ENCODE measurements at regions not wholly inside any gene's neighbourhood (a gene's known extent, or its start where the extent isn't known, plus 50 kb on each side); places are given as distances from the start of the nearest gene placed in this dataset.

DNA sequence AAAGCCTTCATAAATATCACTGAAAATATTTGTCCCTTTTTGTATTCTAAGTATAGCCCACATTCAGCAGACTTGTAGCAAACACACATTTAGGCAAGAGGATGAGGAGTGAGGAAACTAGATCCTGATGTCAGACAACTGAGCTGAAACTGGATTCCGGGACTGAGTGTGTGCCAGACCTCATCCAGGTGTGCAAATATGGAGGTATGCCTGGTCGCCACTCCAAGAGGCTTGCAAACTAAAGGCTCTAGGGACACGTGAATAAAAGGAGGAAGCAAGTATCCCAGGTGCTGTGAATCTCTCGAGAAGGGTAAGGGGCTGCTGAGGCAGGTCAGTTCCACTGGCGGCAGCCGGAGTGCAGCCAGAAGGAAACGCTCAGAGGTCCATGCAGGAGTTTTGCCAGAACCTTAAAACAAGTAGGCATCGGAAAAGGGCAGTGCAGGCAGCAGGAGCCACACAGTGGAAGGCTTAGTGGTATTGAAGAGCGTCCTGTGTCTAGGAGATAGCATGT, 77.4 kb upstream of the ALDH1B1 start:
- no peak for DNase-seq (ENCODE audit: low read depth, low spot score)
- no CpG with 5 or more reads among the region's 9 CpGs for WGBS (ENCODE audit: insufficient coverage, insufficient read length)
- Histone ChIP-seq H3K9me3 (ENCODE audit: control insufficient read depth, insufficient read depth, low read length) (no peaks in the 10 kb centered on the region), H3K4me3 (ENCODE audit: low read length) (no peak overlapping the region), H3K27me3 (ENCODE audit: control insufficient read depth, insufficient read depth, low read length) (no peaks in the 10 kb centered on the region; the same call in 1 of the 2 replicates), H3K27ac (ENCODE audit: low read length) (no peak overlapping the region), H3K4me1 (ENCODE audit: control insufficient read depth, insufficient read depth, low read length) (no peaks in the 10 kb centered on the region; the same call in none of the 2 replicates), H3K36me3 (ENCODE audit: control insufficient read depth, insufficient read depth, low read length) (no peaks in the 10 kb centered on the region)

DNA sequence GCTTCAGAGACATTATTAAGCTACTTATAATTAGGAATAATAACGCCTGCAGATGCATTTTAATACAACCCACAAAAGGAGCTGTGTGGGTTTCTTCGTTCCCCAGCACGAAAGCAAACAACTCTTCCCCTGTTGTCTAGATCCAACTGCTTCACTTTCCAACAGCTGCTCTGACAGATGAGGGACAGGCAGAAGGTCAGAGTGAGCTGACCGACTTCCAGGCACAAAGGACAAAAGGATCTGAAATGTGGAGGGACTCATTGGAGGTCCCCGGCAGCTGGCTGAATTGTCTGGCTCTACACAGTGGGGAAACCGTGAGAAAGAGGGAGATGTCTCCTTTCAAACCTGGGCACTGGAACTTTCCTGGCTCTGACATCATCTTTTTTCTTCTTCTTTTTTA, 79.1 kb upstream of the ALDH1B1 start:
- H3K9me3 ChIP-seq (ENCODE audit: control insufficient read depth, insufficient read depth, low read length): no peaks in the 10 kb centered on the region

DNA sequence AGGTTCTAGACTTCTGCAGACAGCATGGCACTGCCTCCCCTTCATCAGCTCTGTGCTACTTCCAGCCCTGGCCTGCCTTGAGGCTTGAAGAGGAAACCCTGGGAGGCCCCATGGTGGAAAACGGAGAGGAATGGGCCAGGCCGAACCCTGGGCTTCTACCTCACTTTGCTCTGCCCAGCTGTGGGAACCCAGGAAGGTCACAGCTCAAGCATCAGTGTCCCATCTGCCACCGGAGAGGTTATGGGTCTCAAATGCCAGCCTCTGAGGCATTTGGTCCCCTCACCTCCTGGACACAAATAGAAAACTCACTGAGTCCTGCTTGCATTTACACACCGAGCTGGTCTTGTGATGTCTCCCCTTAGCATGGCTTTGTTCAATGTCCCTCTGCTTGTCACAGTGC, 80.1 kb upstream of the ALDH1B1 start:
- peaks cover 4% of the 10 kb centered on the region for H3K4me1 ChIP-seq (ENCODE audit: control insufficient read depth, insufficient read depth, low read length)
- no peak overlapping the region for H3K4me3 ChIP-seq (ENCODE audit: low read length)
- WGBS (ENCODE audit: insufficient coverage, insufficient read length): no CpG with 5 or more reads among the region's 4 CpGs
- no peaks in the 10 kb centered on the region for H3K36me3 ChIP-seq (ENCODE audit: control insufficient read depth, insufficient read depth, low read length)
- H3K27ac ChIP-seq (ENCODE audit: low read length): no peak overlapping the region
- no peaks in the 10 kb centered on the region for H3K9me3 ChIP-seq (ENCODE audit: control insufficient read depth, insufficient read depth, low read length)
- no peaks in the 10 kb centered on the region; the same call in 1 of the 2 replicates for H3K27me3 ChIP-seq (ENCODE audit: control insufficient read depth, insufficient read depth, low read length)
- DNase-seq (ENCODE audit: low read depth, low spot score): no peak

More for the DNA sequence above, 79.1 kb upstream of the ALDH1B1 start:
- Histone ChIP-seq H3K4me3 (ENCODE audit: low read length) (no peak overlapping the region), H3K27me3 (ENCODE audit: control insufficient read depth, insufficient read depth, low read length) (no peaks in the 10 kb centered on the region; the same call in 1 of the 2 replicates), H3K4me1 (ENCODE audit: control insufficient read depth, insufficient read depth, low read length) (peaks cover 4% of the 10 kb centered on the region), H3K36me3 (ENCODE audit: control insufficient read depth, insufficient read depth, low read length) (no peaks in the 10 kb centered on the region), H3K27ac (ENCODE audit: low read length) (no peak overlapping the region)
- no peak for DNase-seq (ENCODE audit: low read depth, low spot score)
- no CpG with 5 or more reads among the region's 6 CpGs for WGBS (ENCODE audit: insufficient coverage, insufficient read length)

DNA sequence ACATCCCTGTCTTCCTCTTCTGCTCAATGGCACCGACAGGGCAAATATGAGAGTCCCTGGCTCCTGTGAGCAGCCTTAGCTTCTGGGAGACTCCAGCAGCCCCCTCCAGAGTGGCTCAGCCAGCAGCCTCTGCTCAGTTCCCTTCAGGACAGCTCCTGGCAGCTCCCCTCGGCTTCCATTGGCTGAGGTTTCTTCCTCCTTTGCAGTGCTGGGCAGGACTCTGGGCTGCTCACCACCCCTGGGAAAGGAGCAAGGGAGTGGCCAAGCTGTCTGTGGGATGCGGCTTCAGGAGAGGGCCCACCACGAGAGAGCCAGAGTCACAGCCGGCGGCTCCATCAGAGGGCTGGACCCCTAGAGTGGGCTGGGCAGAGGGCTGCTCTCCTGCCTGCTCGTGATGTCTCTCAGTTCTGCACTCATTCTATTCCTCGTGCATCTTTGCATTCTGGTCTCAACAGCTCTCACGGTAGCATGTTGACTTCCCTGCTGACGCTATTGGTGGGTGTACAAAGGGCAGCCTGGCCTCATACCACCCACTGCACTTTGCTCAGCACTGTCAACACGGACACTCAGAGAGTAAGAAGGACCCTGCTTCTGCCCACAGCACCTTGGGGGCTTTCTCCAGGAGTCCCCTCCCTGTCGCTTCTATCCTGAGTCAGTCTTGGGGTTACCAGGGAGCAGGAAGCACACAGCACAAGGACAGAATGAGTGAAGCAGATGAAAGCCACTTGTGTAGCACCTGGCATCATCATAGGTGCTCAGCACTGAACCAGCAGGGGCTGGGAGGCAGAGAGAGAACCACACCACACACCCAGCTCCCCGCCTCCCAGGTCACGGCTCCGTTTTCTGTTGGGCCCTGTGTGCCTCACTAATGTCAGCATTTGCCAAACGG, 80.9 kb upstream of the ALDH1B1 start:
- Histone ChIP-seq H3K27ac (ENCODE audit: low read length) (no peak overlapping the region), H3K36me3 (ENCODE audit: control insufficient read depth, insufficient read depth, low read length) (no peaks in the 10 kb centered on the region), H3K27me3 (ENCODE audit: control insufficient read depth, insufficient read depth, low read length) (no peaks in the 10 kb centered on the region; the same call in 1 of the 2 replicates), H3K4me1 (ENCODE audit: control insufficient read depth, insufficient read depth, low read length) (peaks cover 4% of the 10 kb centered on the region), H3K9me3 (ENCODE audit: control insufficient read depth, insufficient read depth, low read length) (no peaks in the 10 kb centered on the region), H3K4me3 (ENCODE audit: low read length) (no peak overlapping the region)
- WGBS (ENCODE audit: insufficient coverage, insufficient read length): no CpG with 5 or more reads among the region's 16 CpGs
- DNase-seq (ENCODE audit: low read depth, low spot score): no peak

DNA sequence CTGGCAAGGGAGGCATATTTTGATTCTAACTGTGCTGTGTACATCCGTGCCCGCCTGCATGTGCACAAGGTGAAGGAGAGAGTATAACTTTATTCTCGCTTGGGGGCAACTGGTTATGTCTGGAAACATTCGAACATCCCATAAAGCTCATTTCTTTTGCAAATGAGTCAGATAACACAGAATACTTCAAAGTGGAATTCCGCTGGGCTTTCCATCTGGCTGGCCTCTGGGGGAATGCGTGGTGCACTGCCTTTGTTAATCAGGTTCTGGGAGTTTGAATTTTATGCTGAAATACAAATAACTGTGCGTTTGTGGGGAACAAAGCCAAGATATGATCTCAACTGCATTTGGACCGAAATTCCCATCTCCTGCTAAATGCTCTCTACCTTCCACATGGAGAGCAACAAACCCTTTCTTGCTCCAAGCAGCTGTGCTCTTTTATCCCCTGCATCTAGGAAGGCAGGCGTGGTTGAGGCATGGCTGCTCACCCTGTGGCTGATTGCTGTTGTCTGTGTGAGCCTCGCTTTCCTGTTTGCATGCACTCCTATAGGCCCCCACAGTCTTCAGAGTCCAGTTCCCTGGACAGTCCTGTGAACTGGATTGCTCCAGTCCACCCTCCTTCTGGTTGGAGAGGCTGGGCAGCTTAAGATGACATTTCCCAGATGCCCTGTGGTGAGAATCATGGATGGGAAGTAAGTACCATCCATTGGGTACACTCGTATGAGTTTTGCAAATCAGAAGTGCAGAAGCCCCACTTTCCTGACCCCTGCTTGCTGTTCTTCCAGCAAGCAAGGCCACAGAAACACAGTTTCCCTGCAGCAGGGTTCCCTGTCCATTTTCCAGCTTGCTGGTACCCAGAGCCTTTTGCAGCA, 82.9 kb upstream of the ALDH1B1 start:
- H3K27me3 ChIP-seq (ENCODE audit: control insufficient read depth, insufficient read depth, low read length): no peaks in the 10 kb centered on the region; the same call in 1 of the 2 replicates
- DNase-seq (ENCODE audit: low read depth, low spot score): no peak
- WGBS (ENCODE audit: insufficient coverage, insufficient read length): no CpG with 5 or more reads among the region's 11 CpGs

DNA sequence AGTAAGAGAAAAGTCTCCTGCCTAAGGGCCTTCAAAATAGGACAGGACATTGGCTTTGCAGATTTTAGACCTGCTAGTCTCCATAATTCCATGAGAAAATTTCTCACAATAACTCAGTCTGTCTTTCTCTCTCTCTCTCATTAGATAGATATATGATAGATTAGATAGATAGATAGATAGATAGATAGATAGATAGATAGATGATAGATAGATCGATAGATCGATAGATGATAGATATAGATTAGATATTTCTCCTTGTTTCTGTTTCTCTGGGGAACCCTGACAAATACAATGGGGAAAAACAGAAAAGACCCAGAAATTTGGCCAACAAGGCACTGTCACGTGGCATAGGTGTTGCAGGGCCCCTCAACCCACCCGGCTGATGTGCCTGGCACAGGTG, 84.4 kb upstream of the ALDH1B1 start:
- Histone ChIP-seq H3K4me3 (ENCODE audit: low read length) (no peak overlapping the region), H3K9me3 (ENCODE audit: control insufficient read depth, insufficient read depth, low read length) (no peaks in the 10 kb centered on the region), H3K27me3 (ENCODE audit: control insufficient read depth, insufficient read depth, low read length) (no peaks in the 10 kb centered on the region), H3K27ac (ENCODE audit: low read length) (no peak overlapping the region), H3K4me1 (ENCODE audit: control insufficient read depth, insufficient read depth, low read length) (peaks cover 4% of the 10 kb centered on the region; the same call in 1 of the 2 replicates), H3K36me3 (ENCODE audit: control insufficient read depth, insufficient read depth, low read length) (no peaks in the 10 kb centered on the region)
- 100% methylated on average over 2 of the region's 4 CpGs for WGBS (ENCODE audit: insufficient coverage, insufficient read length)
- no peak for DNase-seq (ENCODE audit: low read depth, low spot score)

More for the DNA sequence above, 82.9 kb upstream of the ALDH1B1 start:
- Histone ChIP-seq H3K36me3 (ENCODE audit: control insufficient read depth, insufficient read depth, low read length) (no peaks in the 10 kb centered on the region), H3K9me3 (ENCODE audit: control insufficient read depth, insufficient read depth, low read length) (no peaks in the 10 kb centered on the region), H3K27ac (ENCODE audit: low read length) (no peak overlapping the region), H3K4me1 (ENCODE audit: control insufficient read depth, insufficient read depth, low read length) (peaks cover 4% of the 10 kb centered on the region; the same call in 1 of the 2 replicates), H3K4me3 (ENCODE audit: low read length) (no peak overlapping the region)

DNA sequence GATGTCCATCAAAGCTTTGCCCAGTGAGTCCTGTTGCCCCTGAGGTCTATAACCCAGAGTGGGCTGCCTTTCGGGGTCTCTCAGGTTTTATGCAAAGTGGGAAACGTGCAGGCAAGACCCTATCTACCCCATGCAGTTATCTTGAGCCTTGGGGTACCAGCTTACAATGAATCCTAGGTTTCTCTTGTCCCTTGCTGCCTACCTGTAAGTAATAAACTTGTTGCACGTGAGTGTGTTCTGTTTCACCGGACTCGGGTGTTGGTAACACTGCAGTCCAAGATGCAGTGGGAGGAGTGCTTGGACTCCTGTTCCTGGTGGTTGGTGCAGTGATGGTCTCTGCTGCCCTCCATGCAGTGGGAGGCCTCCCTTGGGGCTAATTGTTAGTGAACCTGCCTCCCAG, 85.6 kb upstream of the ALDH1B1 start:
- no CpG with 5 or more reads among the region's 5 CpGs for WGBS (ENCODE audit: insufficient coverage, insufficient read length)

DNA sequence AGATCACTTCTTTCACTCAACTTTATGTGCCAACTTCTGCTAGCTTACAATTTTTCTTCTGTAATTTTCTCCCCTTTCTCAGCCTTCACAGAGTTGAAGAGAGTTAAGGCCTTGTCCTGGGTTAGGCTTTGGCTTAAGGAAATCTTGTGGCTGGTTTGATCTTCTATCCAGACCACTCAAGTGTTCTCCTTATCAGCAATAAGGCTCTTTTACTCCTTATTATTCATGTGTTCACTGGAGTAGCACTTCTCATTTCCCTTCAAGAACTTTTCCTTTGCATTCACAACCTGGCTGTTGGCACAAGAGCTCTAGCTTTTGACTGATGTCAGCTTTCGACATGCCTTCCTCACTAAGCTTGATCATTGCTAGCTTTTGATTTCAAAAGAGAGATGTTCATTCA, 86.9 kb upstream of the ALDH1B1 start:
- no peak for DNase-seq (ENCODE audit: low read depth, low spot score)
- Histone ChIP-seq H3K27ac (ENCODE audit: low read length) (no peak overlapping the region), H3K9me3 (ENCODE audit: control insufficient read depth, insufficient read depth, low read length) (no peaks in the 10 kb centered on the region), H3K27me3 (ENCODE audit: control insufficient read depth, insufficient read depth, low read length) (no peaks in the 10 kb centered on the region), H3K4me1 (ENCODE audit: control insufficient read depth, insufficient read depth, low read length) (peaks cover 4% of the 10 kb centered on the region; the same call in 1 of the 2 replicates), H3K4me3 (ENCODE audit: low read length) (no peak overlapping the region), H3K36me3 (ENCODE audit: control insufficient read depth, insufficient read depth, low read length) (no peaks in the 10 kb centered on the region)
- WGBS (ENCODE audit: insufficient coverage, insufficient read length): no CpG with 5 or more reads among the region's 1 CpG

More for the DNA sequence above, 85.6 kb upstream of the ALDH1B1 start:
- no peak for DNase-seq (ENCODE audit: low read depth, low spot score)
- Histone ChIP-seq H3K27me3 (ENCODE audit: control insufficient read depth, insufficient read depth, low read length) (no peaks in the 10 kb centered on the region), H3K27ac (ENCODE audit: low read length) (no peak overlapping the region), H3K9me3 (ENCODE audit: control insufficient read depth, insufficient read depth, low read length) (no peaks in the 10 kb centered on the region), H3K4me3 (ENCODE audit: low read length) (no peak overlapping the region), H3K4me1 (ENCODE audit: control insufficient read depth, insufficient read depth, low read length) (peaks cover 4% of the 10 kb centered on the region; the same call in 1 of the 2 replicates), H3K36me3 (ENCODE audit: control insufficient read depth, insufficient read depth, low read length) (no peaks in the 10 kb centered on the region)

DNA sequence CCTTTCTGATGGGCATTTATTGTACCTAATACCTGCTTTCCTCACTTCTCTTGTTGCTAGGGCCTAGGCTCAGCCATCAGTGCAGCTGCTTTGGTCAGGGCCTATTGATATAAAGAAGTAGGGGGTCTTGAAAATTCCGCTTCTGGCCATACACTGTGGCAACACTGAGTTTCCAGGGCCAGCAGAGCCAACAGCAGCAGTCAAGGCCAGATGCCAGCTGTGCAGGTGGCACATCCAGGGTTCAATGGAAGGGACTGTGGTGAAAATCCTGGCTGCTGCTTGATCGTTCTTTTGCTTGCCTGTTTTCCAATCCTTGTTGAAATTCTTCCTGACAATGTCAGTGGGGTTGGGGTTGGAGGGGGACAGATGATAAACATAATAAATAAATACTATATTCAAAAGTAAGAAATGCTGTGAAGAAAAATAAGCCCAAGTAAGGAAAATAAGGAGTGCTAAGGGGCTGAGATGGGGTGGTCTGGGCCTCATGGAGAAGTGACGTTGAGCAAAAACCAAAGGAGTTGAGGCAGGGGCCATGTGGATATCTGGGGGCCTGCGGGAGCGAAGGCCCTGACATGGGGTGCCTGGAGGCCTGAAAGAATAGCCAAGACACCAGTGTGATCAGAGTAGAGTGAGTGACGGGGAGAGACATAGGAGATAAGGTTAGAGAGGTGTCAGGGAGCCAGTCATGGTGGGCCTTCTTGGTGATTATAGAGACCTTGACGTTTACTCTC, 91.0 kb upstream of the ALDH1B1 start:
- Histone ChIP-seq H3K4me1 (ENCODE audit: control insufficient read depth, insufficient read depth, low read length) (no peaks in the 10 kb centered on the region), H3K27me3 (ENCODE audit: control insufficient read depth, insufficient read depth, low read length) (no peaks in the 10 kb centered on the region), H3K4me3 (ENCODE audit: low read length) (no peak overlapping the region), H3K36me3 (ENCODE audit: control insufficient read depth, insufficient read depth, low read length) (no peaks in the 10 kb centered on the region), H3K27ac (ENCODE audit: low read length) (no peak overlapping the region), H3K9me3 (ENCODE audit: control insufficient read depth, insufficient read depth, low read length) (no peaks in the 10 kb centered on the region)
- WGBS (ENCODE audit: insufficient coverage, insufficient read length): no CpG with 5 or more reads among the region's 7 CpGs
- no peak for DNase-seq (ENCODE audit: low read depth, low spot score)
